Liver (tissue), 8 donors: ENCODE measurements at regions not wholly inside any gene's neighbourhood (a gene's known extent, or its start where the extent isn't known, plus 50 kb on each side); places are given as distances from the start of the nearest gene placed in this dataset.

Source experiments
- DNase-seq: peaks from one replicate; pipeline ENCODE4 v3.0.0-alpha.2; 2017; ENCODE audit warnings: low spot score
- H3K27ac ChIP-seq, 2 donors: one replicate each; pipeline ENCODE4 v1.7.0; 2013; ENCODE audit warnings: inconsistent platforms in 2 of 2, low read length in 2 of 2, control low read depth in 1 of 2, low read depth in 1 of 2, mild to moderate bottlenecking in 1 of 2
- H3K27me3 ChIP-seq, 4 donors: one replicate each; pipeline versions ENCODE4 v1.6.1 to v1.7.0; 2013; ENCODE audit warnings: low read length in 3 of 4, inconsistent platforms in 1 of 4, mild to moderate bottlenecking in 1 of 4, moderate library complexity in 1 of 4; ENCODE audit not compliant: control insufficient read depth in 4 of 4, insufficient read depth in 4 of 4
- H3K36me3 ChIP-seq, 4 donors: one replicate each; pipeline versions ENCODE4 v1.6.1 to v1.7.0; 2013; ENCODE audit warnings: low read length in 3 of 4, mild to moderate bottlenecking in 3 of 4, low read depth in 1 of 4, moderate library complexity in 1 of 4; ENCODE audit not compliant: control insufficient read depth in 4 of 4, insufficient read depth in 3 of 4
- H3K4me1 ChIP-seq, 4 donors: one replicate each; pipeline versions ENCODE4 v1.6.1 to v1.7.0; 2013; ENCODE audit warnings: low read length in 3 of 4, mild to moderate bottlenecking in 3 of 4, moderate library complexity in 1 of 4; ENCODE audit not compliant: control insufficient read depth in 4 of 4, insufficient read depth in 4 of 4
- H3K4me3 ChIP-seq, 3 donors: one replicate each; pipeline versions ENCODE4 v1.6.1 to v1.7.0; 2013; ENCODE audit warnings: low read length in 3 of 3, control low read depth in 1 of 3, low read depth in 1 of 3, mild to moderate bottlenecking in 1 of 3
- H3K9ac ChIP-seq, 2 donors: one replicate each; pipeline ENCODE4 v1.7.0; 2013; ENCODE audit warnings: low read length in 2 of 2, mild to moderate bottlenecking in 2 of 2, moderate library complexity in 2 of 2, control low read depth in 1 of 2, low read depth in 1 of 2
- H3K9me3 ChIP-seq, 4 donors: one replicate each; pipeline versions ENCODE4 v1.6.1 to v1.7.0; 2013; ENCODE audit warnings: low read length in 3 of 4; ENCODE audit not compliant: control insufficient read depth in 4 of 4
- EGR1 ChIP-seq, 2 donors: IDR thresholded peaks; 2 replicates each; pipeline ENCODE4 v1.6.1; 2016 to 2018; ENCODE audit warnings: antibody characterized with exemption in 2 of 2, low read depth in 2 of 2
- FOXA1 ChIP-seq: IDR thresholded peaks from 2 replicates; pipeline ENCODE4 v1.6.1; 2016; ENCODE audit warnings: antibody characterized with exemption
- FOXA2 ChIP-seq: IDR thresholded peaks from 2 replicates; pipeline ENCODE4 v1.6.1; 2016; ENCODE audit warnings: antibody characterized with exemption
- GABPA ChIP-seq, 2 donors: IDR thresholded peaks in 1 of 2; conservative IDR thresholded peaks in 1 of 2; 2 replicates each; pipeline ENCODE4 v1.6.1; 2016; ENCODE audit warnings: antibody characterized with exemption in 2 of 2, mild to moderate bottlenecking in 1 of 2, moderate library complexity in 1 of 2
- HNF4A ChIP-seq, 2 donors: conservative IDR thresholded peaks; 2 replicates each; pipeline ENCODE4 v1.6.1; 2016; ENCODE audit warnings: antibody characterized with exemption in 2 of 2, mild to moderate bottlenecking in 2 of 2
- MAX ChIP-seq: IDR thresholded peaks from 2 replicates; pipeline ENCODE4 v1.6.1; 2016; ENCODE audit warnings: antibody characterized with exemption
- NR2F2 ChIP-seq: IDR thresholded peaks from 2 replicates; pipeline ENCODE4 v1.6.1; 2016; ENCODE audit warnings: antibody characterized with exemption
- RAD21 ChIP-seq, 2 donors: IDR thresholded peaks; 2 replicates each; pipeline ENCODE4 v1.6.1; 2016; ENCODE audit warnings: antibody characterized with exemption in 2 of 2, mild to moderate bottlenecking in 2 of 2
- REST ChIP-seq: IDR thresholded peaks from 2 replicates; pipeline ENCODE4 v1.6.1; 2016; ENCODE audit warnings: antibody characterized with exemption, mild to moderate bottlenecking
- RXRA ChIP-seq, 2 donors: IDR thresholded peaks; 2 replicates each; pipeline ENCODE4 v1.6.1; 2017 to 2018; ENCODE audit warnings: antibody characterized with exemption in 2 of 2, mild to moderate bottlenecking in 1 of 2
- SP1 ChIP-seq: IDR thresholded peaks from 2 replicates; pipeline ENCODE4 v1.6.1; 2018; ENCODE audit warnings: antibody characterized with exemption, mild to moderate bottlenecking
- TAF1 ChIP-seq: conservative IDR thresholded peaks from 2 replicates; pipeline ENCODE4 v1.6.1; 2016; ENCODE audit warnings: antibody characterized with exemption, mild to moderate bottlenecking
- YY1 ChIP-seq: IDR thresholded peaks from 2 replicates; pipeline ENCODE4 v1.6.1; 2016; ENCODE audit warnings: antibody characterized with exemption, mild to moderate bottlenecking
- WGBS: extraction: QIAGEN DNeasy Blood & Tissue Kit; methylation state at CpG from one replicate; pipeline ENCODE4 v1.1.7; 2013; 5-methylcytosine and 5-hydroxymethylcytosine counted together
- TF ChIP-seq, protein P1 (sequence below): fragments of 150-350 bp; IDR thresholded peaks from 2 replicates; pipeline ENCODE4 v1.5.1; 2017; ENCODE audit warnings: improper control_type of control experiment, low read depth, low read length; ENCODE audit not compliant: missing input control
- TF ChIP-seq, protein P2 (sequence below): IDR thresholded peaks from 2 replicates; pipeline ENCODE4 v1.6.1; 2016; ENCODE audit warnings: antibody characterized with exemption
- TF ChIP-seq, protein P3 (sequence below): IDR thresholded peaks from 2 replicates; pipeline ENCODE4 v1.6.1; 2016; ENCODE audit warnings: antibody characterized with exemption
- donor health status: healthy.
- donor health status: healthy.
- donor health status: healthy.
- donor health status: healthy.
- donor health status: healthy.

- WGBS: 37% methylated on average over 2 of the region's 2 CpGs
These were observed 668.0 kb upstream of the RGS18 start for GRCh38 chr1:191490303-191490702.

More at GRCh38 chr1:191490303-191490702, 668.0 kb upstream of the RGS18 start:
- Histone ChIP-seq H3K36me3 (no peaks in the 10 kb centered on the region), H3K9me3 (no peaks in the 10 kb centered on the region), H3K4me1 (peaks cover 0 to 1% (median 0%) of the 10 kb centered on the region in 4 donors), H3K4me3 (no peak overlapping the region), H3K27ac (no peak overlapping the region), H3K27me3 (no peaks in the 10 kb centered on the region), H3K9ac (no peak overlapping the region)
- TF ChIP-seq NR2F2 (no peak), FOXA1 (no peak), RAD21 (IDR thresholded peaks at IDR 0.05) (no peak), MAX (no peak), RXRA (IDR thresholded peaks at IDR 0.05) (no peak), HNF4A (conservative IDR thresholded peaks at IDR 0.05) (no peak), TAF1 (no peak), YY1 (no peak), SP1 (no peak), EGR1 (IDR thresholded peaks at IDR 0.05; ENCODE audit: low read depth in 2 of 2) (no peak), FOXA2 (no peak), REST (no peak), GABPA (IDR thresholded peaks at IDR 0.05 in 1 of 2, conservative IDR thresholded peaks at IDR 0.05 in 1 of 2) (no peak)
- TF ChIP-seq, protein P1, sequence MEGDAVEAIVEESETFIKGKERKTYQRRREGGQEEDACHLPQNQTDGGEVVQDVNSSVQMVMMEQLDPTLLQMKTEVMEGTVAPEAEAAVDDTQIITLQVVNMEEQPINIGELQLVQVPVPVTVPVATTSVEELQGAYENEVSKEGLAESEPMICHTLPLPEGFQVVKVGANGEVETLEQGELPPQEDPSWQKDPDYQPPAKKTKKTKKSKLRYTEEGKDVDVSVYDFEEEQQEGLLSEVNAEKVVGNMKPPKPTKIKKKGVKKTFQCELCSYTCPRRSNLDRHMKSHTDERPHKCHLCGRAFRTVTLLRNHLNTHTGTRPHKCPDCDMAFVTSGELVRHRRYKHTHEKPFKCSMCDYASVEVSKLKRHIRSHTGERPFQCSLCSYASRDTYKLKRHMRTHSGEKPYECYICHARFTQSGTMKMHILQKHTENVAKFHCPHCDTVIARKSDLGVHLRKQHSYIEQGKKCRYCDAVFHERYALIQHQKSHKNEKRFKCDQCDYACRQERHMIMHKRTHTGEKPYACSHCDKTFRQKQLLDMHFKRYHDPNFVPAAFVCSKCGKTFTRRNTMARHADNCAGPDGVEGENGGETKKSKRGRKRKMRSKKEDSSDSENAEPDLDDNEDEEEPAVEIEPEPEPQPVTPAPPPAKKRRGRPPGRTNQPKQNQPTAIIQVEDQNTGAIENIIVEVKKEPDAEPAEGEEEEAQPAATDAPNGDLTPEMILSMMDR: no peak
- TF ChIP-seq, protein P2, sequence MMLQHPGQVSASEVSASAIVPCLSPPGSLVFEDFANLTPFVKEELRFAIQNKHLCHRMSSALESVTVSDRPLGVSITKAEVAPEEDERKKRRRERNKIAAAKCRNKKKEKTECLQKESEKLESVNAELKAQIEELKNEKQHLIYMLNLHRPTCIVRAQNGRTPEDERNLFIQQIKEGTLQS: no peak
- TF ChIP-seq, protein P3, sequence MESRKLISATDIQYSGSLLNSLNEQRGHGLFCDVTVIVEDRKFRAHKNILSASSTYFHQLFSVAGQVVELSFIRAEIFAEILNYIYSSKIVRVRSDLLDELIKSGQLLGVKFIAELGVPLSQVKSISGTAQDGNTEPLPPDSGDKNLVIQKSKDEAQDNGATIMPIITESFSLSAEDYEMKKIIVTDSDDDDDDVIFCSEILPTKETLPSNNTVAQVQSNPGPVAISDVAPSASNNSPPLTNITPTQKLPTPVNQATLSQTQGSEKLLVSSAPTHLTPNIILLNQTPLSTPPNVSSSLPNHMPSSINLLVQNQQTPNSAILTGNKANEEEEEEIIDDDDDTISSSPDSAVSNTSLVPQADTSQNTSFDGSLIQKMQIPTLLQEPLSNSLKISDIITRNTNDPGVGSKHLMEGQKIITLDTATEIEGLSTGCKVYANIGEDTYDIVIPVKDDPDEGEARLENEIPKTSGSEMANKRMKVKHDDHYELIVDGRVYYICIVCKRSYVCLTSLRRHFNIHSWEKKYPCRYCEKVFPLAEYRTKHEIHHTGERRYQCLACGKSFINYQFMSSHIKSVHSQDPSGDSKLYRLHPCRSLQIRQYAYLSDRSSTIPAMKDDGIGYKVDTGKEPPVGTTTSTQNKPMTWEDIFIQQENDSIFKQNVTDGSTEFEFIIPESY: no peak
- DNase-seq: no peak
